GM12891 (cell line): ENCODE measurements at regions not wholly inside any gene's neighbourhood (a gene's known extent, or its start where the extent isn't known, plus 50 kb on each side); places are given as distances from the start of the nearest gene placed in this dataset.

Source experiments
- POLR2A ChIP-seq: IDR thresholded peaks from 2 replicates; pipeline ENCODE4 v1.6.1; 2011; ENCODE audit warnings: low read depth, low read length, control low read depth
- POLR2AphosphoS5 ChIP-seq: IDR thresholded peaks from 2 replicates; pipeline ENCODE4 v1.6.1; 2011; ENCODE audit warnings: low read depth, low read length, control low read depth
- TAF1 ChIP-seq: IDR thresholded peaks from 2 replicates; pipeline ENCODE4 v1.6.1; 2011; ENCODE audit warnings: low read depth, low read length, control low read depth

- TF ChIP-seq POLR2A (no peak), POLR2AphosphoS5 (no peak), TAF1 (no peak)
These were observed 127.1 kb upstream of the FBXL17 start for GRCh38 chr5:108508979-108509378.
